ENCODE measurements at regions not wholly inside any gene's neighbourhood (a gene's known extent, or its start where the extent isn't known, plus 50 kb on each side); places are given as distances from the start of the nearest gene placed in this dataset.

DNA sequence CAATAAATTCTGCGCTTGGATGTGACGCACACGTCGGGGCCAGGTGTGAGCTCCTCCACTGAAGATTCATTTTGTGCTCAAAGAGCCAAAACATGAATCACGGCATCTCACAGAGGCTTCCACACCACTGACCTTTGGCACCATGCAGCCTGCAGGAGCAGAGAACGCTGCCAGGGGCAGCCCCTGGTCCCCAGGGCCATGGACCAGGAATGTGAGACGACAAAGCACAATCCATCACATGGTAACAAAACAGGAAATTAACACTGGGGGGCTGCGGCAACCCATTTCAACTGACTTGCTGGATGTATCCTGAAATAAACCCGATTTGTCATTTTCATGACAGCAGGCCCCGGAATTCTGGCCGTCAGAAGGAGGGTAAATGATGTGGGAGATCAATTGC lies 167.5 kb upstream of the IGF1R start:
- TF ChIP-seq, protein P1, sequence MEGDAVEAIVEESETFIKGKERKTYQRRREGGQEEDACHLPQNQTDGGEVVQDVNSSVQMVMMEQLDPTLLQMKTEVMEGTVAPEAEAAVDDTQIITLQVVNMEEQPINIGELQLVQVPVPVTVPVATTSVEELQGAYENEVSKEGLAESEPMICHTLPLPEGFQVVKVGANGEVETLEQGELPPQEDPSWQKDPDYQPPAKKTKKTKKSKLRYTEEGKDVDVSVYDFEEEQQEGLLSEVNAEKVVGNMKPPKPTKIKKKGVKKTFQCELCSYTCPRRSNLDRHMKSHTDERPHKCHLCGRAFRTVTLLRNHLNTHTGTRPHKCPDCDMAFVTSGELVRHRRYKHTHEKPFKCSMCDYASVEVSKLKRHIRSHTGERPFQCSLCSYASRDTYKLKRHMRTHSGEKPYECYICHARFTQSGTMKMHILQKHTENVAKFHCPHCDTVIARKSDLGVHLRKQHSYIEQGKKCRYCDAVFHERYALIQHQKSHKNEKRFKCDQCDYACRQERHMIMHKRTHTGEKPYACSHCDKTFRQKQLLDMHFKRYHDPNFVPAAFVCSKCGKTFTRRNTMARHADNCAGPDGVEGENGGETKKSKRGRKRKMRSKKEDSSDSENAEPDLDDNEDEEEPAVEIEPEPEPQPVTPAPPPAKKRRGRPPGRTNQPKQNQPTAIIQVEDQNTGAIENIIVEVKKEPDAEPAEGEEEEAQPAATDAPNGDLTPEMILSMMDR (IDR thresholded peaks at IDR 0.05): no peak
- TF ChIP-seq EP300 (IDR thresholded peaks at IDR 0.05) (no peak), POLR2A (IDR thresholded peaks at IDR 0.05) (no peak)

All from sigmoid colon (tissue), 4 donors.